GM12891 (cell line): ENCODE measurements at regions not wholly inside any gene's neighbourhood (a gene's known extent, or its start where the extent isn't known, plus 50 kb on each side); places are given as distances from the start of the nearest gene placed in this dataset.

Experiments used
- POLR2A ChIP-seq: IDR thresholded peaks from 2 replicates; pipeline ENCODE4 v1.6.1; 2011; ENCODE audit warnings: low read depth, low read length, control low read depth
- POLR2AphosphoS5 ChIP-seq: IDR thresholded peaks from 2 replicates; pipeline ENCODE4 v1.6.1; 2011; ENCODE audit warnings: low read depth, low read length, control low read depth
- TAF1 ChIP-seq: IDR thresholded peaks from 2 replicates; pipeline ENCODE4 v1.6.1; 2011; ENCODE audit warnings: low read depth, low read length, control low read depth

DNA sequence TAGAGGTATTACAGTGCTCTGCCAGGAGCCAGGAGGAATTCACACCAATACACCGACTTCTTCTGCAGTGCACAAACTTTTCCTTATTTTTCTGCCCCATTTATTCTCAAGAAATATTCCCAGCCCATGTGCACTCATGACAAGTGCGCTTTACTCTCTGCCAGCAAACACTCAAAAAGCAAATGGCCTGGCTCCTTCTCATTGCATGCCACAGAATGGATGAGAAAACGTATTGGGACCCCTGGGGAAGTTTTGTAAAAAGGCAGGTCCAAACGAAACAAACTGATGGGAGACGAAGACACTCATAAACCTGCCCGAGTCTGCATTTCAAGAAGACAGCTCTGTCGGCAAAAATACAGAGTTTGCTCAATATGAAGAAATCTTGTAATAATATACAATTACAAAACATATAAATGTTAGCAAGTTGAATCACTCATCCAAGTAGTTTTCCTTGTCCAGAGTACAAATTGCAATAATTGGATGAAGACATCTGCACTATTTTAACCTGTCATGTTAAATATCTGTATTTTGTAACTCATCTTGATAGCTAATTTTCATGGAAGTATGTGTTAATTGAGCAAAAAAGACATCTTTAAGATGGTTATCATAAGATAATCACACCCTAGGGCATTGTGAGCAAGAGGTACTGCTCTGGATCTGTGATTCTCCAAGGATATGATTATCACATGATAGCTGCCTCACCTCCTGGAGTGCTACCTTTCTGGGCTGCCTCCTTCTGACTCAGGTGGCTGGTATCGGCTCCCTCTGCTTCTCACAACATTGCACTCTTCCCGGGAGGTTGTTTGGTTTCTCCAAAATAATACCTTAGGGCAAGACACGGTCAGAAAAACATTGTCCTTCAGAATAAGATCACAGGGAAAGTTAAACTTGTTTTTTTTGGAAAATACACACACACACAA, 260.8 kb upstream of the G2E3 start:
- no peak for TF ChIP-seq TAF1
- TF ChIP-seq POLR2A: no peak
- no peak for TF ChIP-seq POLR2AphosphoS5
